Endothelial cell of umbilical vein (primary cell): ENCODE measurements at regions not wholly inside any gene's neighbourhood (a gene's known extent, or its start where the extent isn't known, plus 50 kb on each side); places are given as distances from the start of the nearest gene placed in this dataset.
A peak's percentile ranks its signal among the peaks of the same experiment; 100 is the strongest.

ENCODE experiments used
- BruUV-seq: library from RNA; stranded (reverse); fragments of 400-500 nt; replicated peaks from 2 replicates; lab custom pipeline; 2021; lab: Mats Ljungman, UMichigan
- CTCF ChIA-PET: fragments of 300-600, 350-600 bp; sonication (Branson Sonifier 250); formaldehyde crosslinking; loops from one replicate; lab custom pipeline; 2021; ENCODE audit warnings: antibody characterized with exemption, inconsistent platforms; lab: Charles Lee
- POLR2A ChIA-PET: fragments of 300-600, 350-600 bp; sonication (Branson Sonifier 250); formaldehyde crosslinking; loops from one replicate; lab custom pipeline; 2021; ENCODE audit warnings: antibody characterized with exemption, inconsistent platforms; lab: Charles Lee
- DNase-seq: peaks from one replicate; pipeline ENCODE4 v3.0.0-alpha.2; 2011; ENCODE audit warnings: low read depth, low spot score
- FAIRE-seq: peaks from 2 replicates; lab custom pipeline; 2011; peaks lifted over from hg19 to GRCh38; lab: Jason Lieb, UNC
- H2AFZ ChIP-seq: 2 replicates; pipeline ENCODE4 v1.6.0; 2012; ENCODE audit warnings: low read depth, low read length, control low read depth, inconsistent platforms
- H3K27ac ChIP-seq: 2 replicates; pipeline ENCODE4 v1.5.1; 2011; ENCODE audit warnings: low read depth, mild to moderate bottlenecking, control low read depth, low read length, moderate library complexity; ENCODE audit not compliant: insufficient read depth
- H3K27me3 ChIP-seq, 2 experiments: 2 replicates each; pipeline versions ENCODE4 v1.6.0 to v1.6.1; 2011; ENCODE audit warnings: low read length in 2 of 2, mixed read lengths in 1 of 2; ENCODE audit not compliant: control insufficient read depth in 2 of 2, insufficient read depth in 2 of 2
- H3K36me3 ChIP-seq, 2 experiments: 2 replicates in 1 of 2; 3 replicates in 1 of 2; pipeline ENCODE4 v1.5.1; 2011; ENCODE audit warnings: low read length in 2 of 2, mild to moderate bottlenecking in 1 of 2, moderate library complexity in 1 of 2; ENCODE audit not compliant: control insufficient read depth in 2 of 2, insufficient read depth in 2 of 2; ENCODE audit errors: extremely low read depth in 1 of 2
- H3K4me1 ChIP-seq: 3 replicates; pipeline ENCODE4 v1.5.1; 2011; ENCODE audit warnings: mild to moderate bottlenecking, low read length; ENCODE audit not compliant: control insufficient read depth, insufficient read depth; ENCODE audit errors: extremely low read depth
- H3K4me2 ChIP-seq: 2 replicates; pipeline ENCODE4 v1.6.1; 2011; ENCODE audit warnings: low read length, control low read depth, mixed read lengths; ENCODE audit not compliant: insufficient read depth
- H3K4me3 ChIP-seq, 3 experiments: fragments of 200-600 bp in 1 of 3; sonication (generic), shearing (Covaris generic) in 1 of 3; replicated peaks in 1 of 3; 2 replicates each; pipeline ENCODE4 v1.5.1; 2011 to 2016; ENCODE audit warnings: control low read depth in 3 of 3, low read length in 3 of 3, mild to moderate bottlenecking in 2 of 3, inconsistent platforms in 1 of 3, low read depth in 1 of 3, moderate library complexity in 1 of 3; ENCODE audit not compliant: insufficient read depth in 1 of 3
- H3K79me2 ChIP-seq: 2 replicates; pipeline ENCODE4 v1.6.0; 2012; ENCODE audit warnings: low read length, inconsistent platforms; ENCODE audit not compliant: control insufficient read depth, insufficient read depth
- H3K9ac ChIP-seq: replicated peaks from 2 replicates; pipeline ENCODE3; 2011; ENCODE audit warnings: low read length, control low read depth; ENCODE audit not compliant: insufficient read depth; ENCODE audit errors: extremely low read depth
- H3K9me1 ChIP-seq: replicated peaks from 3 replicates; pipeline ENCODE4 v1.6.0; 2011; ENCODE audit warnings: mild to moderate bottlenecking, low read length; ENCODE audit not compliant: control insufficient read depth, insufficient read depth; ENCODE audit errors: extremely low read depth
- H3K9me3 ChIP-seq: replicated peaks from 2 replicates; pipeline ENCODE4 v1.5.1; 2012; ENCODE audit warnings: low read length, inconsistent platforms; ENCODE audit not compliant: control insufficient read depth, insufficient read depth
- H4K20me1 ChIP-seq: replicated peaks from 2 replicates; pipeline ENCODE3; 2011; ENCODE audit warnings: mild to moderate bottlenecking, low read length; ENCODE audit not compliant: control insufficient read depth, insufficient read depth; ENCODE audit errors: extremely low read depth
- EZH2 ChIP-seq: IDR thresholded peaks from 2 replicates; pipeline ENCODE4 v1.6.1; 2012; ENCODE audit warnings: borderline replicate concordance, low read depth, mild to moderate bottlenecking, moderate library complexity, low read length, inconsistent platforms; ENCODE audit not compliant: severe bottlenecking
- GATA2 ChIP-seq: IDR thresholded peaks from 2 replicates; pipeline ENCODE4 v1.7.0; 2011; ENCODE audit warnings: low read depth, mild to moderate bottlenecking, moderate library complexity, mixed read lengths, low read length; ENCODE audit not compliant: insufficient read length, insufficient read depth
- JUN ChIP-seq: IDR thresholded peaks from 2 replicates; pipeline ENCODE4 v1.6.1; 2011; ENCODE audit warnings: borderline replicate concordance, low read depth; ENCODE audit not compliant: insufficient read length, insufficient read depth
- MYC ChIP-seq: IDR thresholded peaks from one replicate; pipeline ENCODE4 v1.6.1; 2011; ENCODE audit warnings: mild to moderate bottlenecking, low read depth, low read length
- POLR2AphosphoS5 ChIP-seq: IDR thresholded peaks from 2 replicates; pipeline ENCODE4 v1.6.1; 2012; ENCODE audit warnings: low read depth, mild to moderate bottlenecking, control low read depth, low read length, moderate library complexity; ENCODE audit not compliant: insufficient read depth
- dilution Hi-C: fragments of 300-500 bp; cut with MboI; formaldehyde crosslinking; loops from one replicate; pipeline ENCODE4 v1.15.0; 2019; ENCODE audit warnings: low sequenced_read_pairs; ENCODE audit not compliant: extremely low pct_ligation_motif_present
- intact Hi-C: fragments of 100-400 bp; cut with micrococcal nuclease; formaldehyde crosslinking; loops from one replicate; pipeline ENCODE4 v1.10.0; 2022
- TF ChIP-seq, protein P1 (sequence below), 2 donors: IDR thresholded peaks; 1 replicate in 1 of 2; 2 replicates in 1 of 2; pipeline ENCODE4 v1.5.1; 2011; ENCODE audit warnings: low read length in 2 of 2, mild to moderate bottlenecking in 2 of 2, moderate library complexity in 2 of 2, control low read depth in 1 of 2, inconsistent platforms in 1 of 2, low read depth in 1 of 2; ENCODE audit not compliant: insufficient read depth in 1 of 2; ENCODE audit errors: extremely low read depth in 1 of 2
- TF ChIP-seq, protein P2 (sequence below): IDR thresholded peaks from 2 replicates; pipeline ENCODE4 v1.6.1; 2011; ENCODE audit not compliant: insufficient read depth, insufficient read length

DNA sequence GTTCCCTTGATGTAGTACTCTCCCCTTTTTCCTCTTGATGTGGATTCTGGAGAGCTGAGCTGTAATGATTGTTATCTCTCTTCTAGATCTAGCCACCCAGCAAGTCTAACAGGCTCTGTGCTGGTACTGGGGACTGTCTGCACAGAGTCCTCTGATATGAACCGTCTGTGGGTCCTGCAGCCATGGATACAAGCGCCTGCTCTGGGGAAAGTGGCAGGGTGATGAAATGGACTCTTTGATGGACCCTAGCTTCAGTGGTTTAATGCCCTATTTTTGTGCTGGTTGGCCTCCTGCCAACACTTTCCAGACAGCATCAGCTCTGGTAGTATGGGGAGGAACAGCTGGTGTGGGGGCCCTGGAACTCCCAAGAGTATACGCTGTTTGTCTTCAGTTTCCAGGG lies 216.3 kb downstream of the ADGRG6 start:
- H3K36me3 ChIP-seq = no peaks in the 10 kb centered on the region
- FAIRE-seq (no peak), DNase-seq (no peak)
- H3K9me3 ChIP-seq = no peaks in the 10 kb centered on the region
- H3K4me3 ChIP-seq = no peak overlapping the region
- TF ChIP-seq MYC = no peak
- TF ChIP-seq, protein P1, sequence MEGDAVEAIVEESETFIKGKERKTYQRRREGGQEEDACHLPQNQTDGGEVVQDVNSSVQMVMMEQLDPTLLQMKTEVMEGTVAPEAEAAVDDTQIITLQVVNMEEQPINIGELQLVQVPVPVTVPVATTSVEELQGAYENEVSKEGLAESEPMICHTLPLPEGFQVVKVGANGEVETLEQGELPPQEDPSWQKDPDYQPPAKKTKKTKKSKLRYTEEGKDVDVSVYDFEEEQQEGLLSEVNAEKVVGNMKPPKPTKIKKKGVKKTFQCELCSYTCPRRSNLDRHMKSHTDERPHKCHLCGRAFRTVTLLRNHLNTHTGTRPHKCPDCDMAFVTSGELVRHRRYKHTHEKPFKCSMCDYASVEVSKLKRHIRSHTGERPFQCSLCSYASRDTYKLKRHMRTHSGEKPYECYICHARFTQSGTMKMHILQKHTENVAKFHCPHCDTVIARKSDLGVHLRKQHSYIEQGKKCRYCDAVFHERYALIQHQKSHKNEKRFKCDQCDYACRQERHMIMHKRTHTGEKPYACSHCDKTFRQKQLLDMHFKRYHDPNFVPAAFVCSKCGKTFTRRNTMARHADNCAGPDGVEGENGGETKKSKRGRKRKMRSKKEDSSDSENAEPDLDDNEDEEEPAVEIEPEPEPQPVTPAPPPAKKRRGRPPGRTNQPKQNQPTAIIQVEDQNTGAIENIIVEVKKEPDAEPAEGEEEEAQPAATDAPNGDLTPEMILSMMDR (IDR thresholded peaks at IDR 0.05; ENCODE audit: extremely low read depth in 1 of 2, insufficient read depth in 1 of 2, low read depth in 1 of 2, low read length in 2 of 2) = no peak
- TF ChIP-seq GATA2 = peak; percentile 32
- no peak for TF ChIP-seq JUN
- TF ChIP-seq, protein P2, sequence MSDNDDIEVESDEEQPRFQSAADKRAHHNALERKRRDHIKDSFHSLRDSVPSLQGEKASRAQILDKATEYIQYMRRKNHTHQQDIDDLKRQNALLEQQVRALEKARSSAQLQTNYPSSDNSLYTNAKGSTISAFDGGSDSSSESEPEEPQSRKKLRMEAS = no peak
- no peak for TF ChIP-seq EZH2
- no peak for TF ChIP-seq POLR2AphosphoS5
- H3K9ac ChIP-seq = no peak overlapping the region
- no peaks in the 10 kb centered on the region for H4K20me1 ChIP-seq
- POLR2A ChIA-PET = no interaction called here
- no peaks in the 10 kb centered on the region for H3K79me2 ChIP-seq
- CTCF ChIA-PET = no interaction called here
- H3K27ac ChIP-seq = no peak overlapping the region
- peaks cover 4 to 6% of the 10 kb centered on the region in 2 experiments for H3K27me3 ChIP-seq
- H3K9me1 ChIP-seq = no peaks in the 10 kb centered on the region
- BruUV-seq = no TSS peak
- intact Hi-C loops (no loop called here), dilution Hi-C loops (no loop called here)
- H3K4me2 ChIP-seq = no peak overlapping the region
- H2AFZ ChIP-seq = no peak overlapping the region
- no peaks in the 10 kb centered on the region for H3K4me1 ChIP-seq
